Nucleus accumbens (tissue), 56 donors: ENCODE measurements at regions not wholly inside any gene's neighbourhood (a gene's known extent, or its start where the extent isn't known, plus 50 kb on each side); places are given as distances from the start of the nearest gene placed in this dataset.

Experiments used
- DNase-seq, 56 donors: peaks; one replicate each; lab custom pipeline; 2025; lab: John Stamatoyannopoulos, UW

DNA sequence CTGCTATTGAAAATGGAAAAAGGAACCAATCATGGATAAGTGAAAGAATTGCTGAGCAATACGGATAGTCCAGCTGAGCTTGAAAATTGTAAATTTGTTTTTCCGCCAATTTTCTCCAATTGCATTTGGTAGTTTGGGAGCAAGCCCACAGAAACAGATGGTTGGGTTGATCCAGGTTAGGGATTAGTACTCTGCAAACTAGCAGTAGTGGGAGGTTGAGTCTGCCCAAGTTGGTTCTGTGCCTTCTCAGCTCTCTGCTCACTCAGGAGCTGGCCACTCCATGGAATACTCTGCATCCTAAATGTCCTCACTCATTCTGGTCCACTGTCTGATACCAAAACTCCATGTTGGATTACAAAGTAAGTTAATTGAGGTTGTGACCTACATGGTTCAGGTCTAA, 361.1 kb upstream of the ATP2B1 start:
- no peak for DNase-seq

DNA sequence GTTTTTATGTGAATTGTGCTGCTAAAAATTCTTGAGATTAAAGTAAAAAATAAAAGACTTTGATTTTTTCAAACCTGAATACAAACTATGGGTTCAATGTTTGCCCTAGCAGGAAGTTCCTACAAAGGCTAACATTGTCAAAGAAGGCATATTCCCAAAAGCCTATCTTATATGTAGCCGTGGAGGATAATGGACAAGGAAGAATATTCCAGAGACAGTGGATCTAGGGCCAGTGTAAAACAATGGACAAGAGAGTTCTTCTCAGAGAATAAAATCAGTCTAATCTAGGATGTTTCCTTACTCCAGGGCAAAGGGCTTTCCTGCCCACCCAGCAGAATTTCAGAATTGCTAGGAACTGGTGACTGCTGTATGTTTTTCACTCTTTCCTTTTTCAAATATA, 359.2 kb upstream of the ATP2B1 start:
- no peak for DNase-seq

DNA sequence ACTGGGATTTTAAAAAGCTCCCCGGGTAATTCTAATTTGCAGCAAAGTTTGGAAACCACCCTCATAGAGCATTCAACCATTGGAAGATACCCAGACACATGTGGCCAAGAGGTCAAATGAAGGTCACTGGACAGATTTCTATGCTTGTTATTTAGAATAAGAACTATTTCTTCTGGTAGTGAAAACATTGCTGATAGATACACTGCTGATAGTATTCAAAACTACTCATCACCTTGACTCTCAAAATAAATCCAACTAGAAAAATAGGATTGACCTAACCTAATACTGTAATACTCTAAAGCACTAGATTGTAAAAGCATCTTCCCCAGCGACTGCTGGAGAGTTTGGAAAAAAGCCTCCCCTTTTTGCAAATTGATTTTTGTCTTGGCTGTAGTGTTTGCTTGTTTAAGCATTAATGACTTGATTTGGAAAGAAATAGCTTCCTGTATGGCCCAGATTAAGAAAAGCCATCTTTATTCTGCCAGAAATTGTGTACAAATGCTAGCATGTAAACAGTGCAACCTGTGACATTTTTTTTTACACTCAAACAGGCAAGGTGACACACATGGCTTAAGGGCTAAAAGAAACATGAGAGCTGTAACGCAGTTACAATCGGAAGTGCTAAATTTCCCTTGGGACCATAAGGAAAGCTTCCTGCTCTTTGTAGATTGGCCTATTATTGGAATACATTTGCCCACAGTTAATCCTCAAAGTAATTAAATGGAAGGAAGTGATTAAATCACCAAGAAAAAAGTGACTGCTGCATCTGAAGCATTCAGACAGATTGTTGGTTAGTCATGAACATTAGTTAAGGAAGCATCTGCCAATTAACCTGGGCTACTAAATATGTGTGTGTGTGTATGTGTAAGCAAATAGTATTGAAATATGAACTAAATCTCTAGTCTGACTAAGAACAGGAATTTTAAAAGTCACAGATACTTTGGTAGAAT, 356.5 kb upstream of the ATP2B1 start:
- DNase-seq, result no peak

- no peak for DNase-seq
These were observed 354.2 kb upstream of the ATP2B1 start for GRCh38 chr12:90062799-90063198.

GRCh38 chr12:90061809-90062208, 353.2 kb upstream of the ATP2B1 start:
- DNase-seq, result no peak

- DNase-seq, result no peak
These were observed 351.4 kb upstream of the ATP2B1 start for GRCh38 chr12:90060031-90060430.

GRCh38 chr12:90058704-90059103, 350.1 kb upstream of the ATP2B1 start:
- no peak for DNase-seq

GRCh38 chr12:90055071-90055470, 346.4 kb upstream of the ATP2B1 start:
- no peak for DNase-seq

- DNase-seq, result no peak
These were observed 340.3 kb upstream of the ATP2B1 start for GRCh38 chr12:90048918-90049317.

DNA sequence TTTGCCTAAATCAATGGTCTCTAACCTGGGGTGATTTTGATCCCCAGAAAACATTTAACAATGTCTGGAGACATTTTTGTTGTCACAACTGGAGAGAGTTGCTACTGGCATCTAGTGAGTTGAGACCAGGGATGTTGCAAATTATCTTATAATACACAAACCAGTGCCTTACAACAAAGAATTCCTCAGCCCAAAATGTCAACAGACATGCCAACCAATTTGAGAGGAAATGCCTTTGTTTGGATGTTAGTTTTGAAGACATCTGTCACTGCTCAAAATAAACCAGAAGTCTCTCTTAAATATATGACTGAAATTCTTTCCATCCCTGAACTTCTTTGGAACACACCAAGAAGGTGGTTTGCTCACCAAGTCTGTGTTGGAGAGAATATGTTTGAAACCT, 336.9 kb upstream of the ATP2B1 start:
- DNase-seq, result no peak

GRCh38 chr12:90044069-90044468, 335.4 kb upstream of the ATP2B1 start:
- DNase-seq, result no peak

DNA sequence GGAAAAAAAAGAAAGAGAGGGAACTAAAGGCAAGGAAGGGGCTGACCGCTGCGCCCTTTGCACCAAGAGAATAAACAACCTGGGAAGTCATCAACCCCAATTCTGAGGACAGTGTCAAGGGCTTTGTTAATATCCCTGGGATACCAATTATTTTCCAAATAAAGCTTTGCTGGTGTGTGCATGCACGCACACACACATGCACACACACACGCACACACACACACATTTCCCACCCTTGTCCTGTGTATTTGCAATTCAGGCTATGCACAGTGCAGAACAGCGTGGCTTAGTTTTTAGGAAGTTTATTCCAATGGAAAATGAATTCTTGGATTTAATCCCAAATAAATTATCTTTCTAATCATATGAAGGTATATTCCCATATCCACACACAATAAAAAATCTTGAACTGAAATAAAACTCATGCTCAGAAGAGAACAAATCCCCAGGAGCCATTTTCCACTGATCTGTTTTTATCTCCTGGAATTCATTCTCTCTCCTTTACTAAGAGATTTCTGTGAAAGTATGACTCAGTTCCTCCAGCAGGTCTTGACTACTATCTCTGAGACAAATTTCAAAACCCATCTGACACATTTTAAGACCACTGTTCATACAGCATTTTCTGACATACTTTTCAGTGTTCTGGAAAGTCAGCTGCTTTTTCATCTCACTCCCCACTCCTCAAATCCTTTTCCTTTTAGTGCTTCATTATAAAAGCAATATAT, 334.4 kb upstream of the ATP2B1 start:
- no peak for DNase-seq

GRCh38 chr12:90038289-90038688, 329.7 kb upstream of the ATP2B1 start:
- no peak for DNase-seq

GRCh38 chr12:90037740-90038139, 329.1 kb upstream of the ATP2B1 start:
- no peak for DNase-seq

DNA sequence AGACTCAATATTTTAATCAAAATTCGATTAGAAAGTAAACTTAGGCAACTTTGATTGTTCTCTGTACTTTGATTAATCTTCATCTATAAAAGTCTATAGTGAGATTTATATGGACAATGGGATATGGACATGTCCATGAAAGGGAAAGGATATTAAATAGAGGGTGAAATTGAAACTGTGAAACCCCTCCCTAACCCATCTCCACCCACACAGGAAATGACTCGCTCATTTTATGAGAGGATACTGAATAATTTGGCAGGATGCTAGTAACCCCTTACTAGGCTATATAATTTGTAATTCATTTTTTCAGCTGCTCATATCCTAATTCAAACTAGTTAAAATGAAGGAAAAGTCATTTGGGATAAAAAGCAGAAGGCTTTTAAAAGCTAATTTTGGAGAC, 328.0 kb upstream of the ATP2B1 start:
- no peak for DNase-seq

GRCh38 chr12:90030726-90031125, 322.1 kb upstream of the ATP2B1 start:
- DNase-seq, result no peak

- no peak for DNase-seq
These were observed 320.7 kb upstream of the ATP2B1 start for GRCh38 chr12:90029317-90029716.

DNA sequence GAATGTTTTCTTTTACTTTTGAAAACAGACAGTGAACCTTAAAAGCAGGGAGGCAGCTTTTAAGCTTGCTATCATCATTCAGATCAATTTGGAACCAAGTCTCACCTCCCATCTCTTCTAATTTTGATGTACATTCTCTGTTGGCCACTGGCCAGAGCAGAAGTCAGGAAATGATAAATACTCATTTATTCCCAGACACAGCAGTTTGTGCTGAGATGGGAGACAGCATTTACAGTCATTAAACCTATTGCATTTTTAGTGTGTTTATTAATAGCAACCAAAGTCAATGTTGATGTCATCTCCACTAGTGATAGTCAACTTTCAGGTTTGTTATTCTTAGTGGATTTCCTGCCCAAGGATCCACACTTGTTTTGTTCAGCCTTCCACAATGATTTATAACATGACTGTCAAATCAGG, 320.0 kb upstream of the ATP2B1 start:
- DNase-seq, result no peak

DNA sequence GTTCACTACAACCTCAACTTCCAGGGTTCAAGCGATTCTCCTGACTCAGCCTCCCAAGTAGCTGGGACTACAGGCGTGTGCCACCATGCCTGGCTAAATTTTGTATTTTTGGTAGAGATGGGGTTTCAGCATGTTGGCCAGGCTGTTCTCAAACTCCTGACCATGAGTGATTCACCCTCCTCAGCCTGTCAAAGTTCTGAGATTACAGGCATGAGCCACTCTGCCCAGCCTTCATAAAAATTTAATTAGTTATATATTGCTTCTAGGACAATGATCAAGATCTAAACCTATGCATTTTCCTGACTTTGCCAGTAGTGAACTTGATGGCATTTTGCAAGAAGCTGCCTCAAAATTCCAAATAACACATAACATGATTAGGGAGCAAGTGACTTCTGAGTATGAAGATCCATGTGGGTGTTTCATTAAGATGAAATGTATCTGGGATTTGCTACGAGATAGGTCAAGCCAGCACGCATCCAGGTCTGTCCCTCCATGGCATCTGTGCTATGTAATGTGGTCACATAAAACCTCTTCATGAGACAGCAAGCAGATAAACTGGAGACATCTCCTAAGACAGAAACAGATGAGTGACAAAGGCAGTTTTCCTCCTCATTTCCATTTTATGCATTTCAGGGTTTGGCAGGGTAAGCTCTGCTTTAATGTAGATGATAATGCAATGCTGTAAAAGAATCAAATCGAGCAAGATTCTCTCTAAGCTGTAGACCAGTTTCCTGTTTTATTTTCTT, 319.4 kb upstream of the ATP2B1 start:
- DNase-seq, result no peak

DNA sequence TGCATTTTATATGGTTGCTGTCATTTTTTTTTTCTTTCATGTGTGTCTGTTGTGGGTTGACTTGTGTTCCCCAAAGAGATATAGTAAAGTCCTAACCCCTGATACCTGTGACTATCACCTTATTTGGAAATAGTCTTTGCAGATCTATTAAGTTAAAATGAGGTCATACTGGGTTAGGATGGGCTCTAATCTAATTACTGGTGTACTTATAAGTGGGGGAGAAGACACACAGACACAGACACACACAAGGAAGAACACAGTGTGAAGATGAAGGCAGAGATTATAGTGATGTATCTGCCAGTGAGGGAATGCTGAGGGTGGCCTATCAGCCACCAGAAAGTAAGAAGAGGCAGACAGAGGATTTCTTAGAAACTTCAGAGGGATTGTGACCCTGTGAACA, 318.4 kb upstream of the ATP2B1 start:
- DNase-seq, result no peak

DNA sequence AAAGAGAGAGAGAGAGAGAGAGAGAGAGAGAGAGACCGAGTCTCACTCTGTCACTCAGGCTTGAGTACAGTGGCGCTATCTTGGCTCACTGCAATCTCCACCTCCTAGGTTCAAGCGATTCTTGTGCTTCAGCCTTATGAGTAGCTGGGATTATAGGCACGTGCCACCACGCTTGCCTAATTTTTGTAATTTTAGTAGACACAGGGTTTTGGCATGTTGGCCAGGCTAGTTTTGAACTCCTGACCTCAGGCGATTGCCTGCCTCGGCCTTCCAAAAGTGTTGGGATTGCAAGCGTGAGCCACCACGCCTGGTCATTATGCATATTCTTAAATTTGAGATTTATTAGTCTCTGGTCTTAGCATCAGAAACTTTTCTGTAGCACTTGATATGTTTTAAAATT, 317.9 kb upstream of the ATP2B1 start:
- no peak for DNase-seq
